Fibroblast of skin of abdomen (primary cell): ENCODE measurements at regions not wholly inside any gene's neighbourhood (a gene's known extent, or its start where the extent isn't known, plus 50 kb on each side); places are given as distances from the start of the nearest gene placed in this dataset.
A peak's percentile ranks its signal among the peaks of the same experiment; 100 is the strongest.
"Not testable (repeated sequence)": the region's sequence is repeated elsewhere in the genome, so short reads cannot be mapped to it uniquely, and the experiment has no call there.

Experiments used
- DNase-seq: peaks from one replicate; pipeline ENCODE4 v3.0.0-alpha.2; 2013

- DNase-seq, result no peak
These were observed 140.7 kb downstream of the HTR1B start for GRCh38 chr6:77322604-77323003.

- no peak for DNase-seq
These were observed 145.0 kb downstream of the HTR1B start for GRCh38 chr6:77318256-77318655.

- DNase-seq, result no peak
These were observed 149.7 kb downstream of the HTR1B start for GRCh38 chr6:77313595-77313994.

GRCh38 chr6:77299931-77300330 is 163.4 kb downstream of the HTR1B start:
- no peak for DNase-seq

GRCh38 chr6:77298283-77298682 is 165.0 kb downstream of the HTR1B start:
- no peak for DNase-seq

GRCh38 chr6:77292564-77293546 is 170.4 kb downstream of the HTR1B start:
- peak; percentile 89 for DNase-seq

- DNase-seq, result no peak
These were observed 172.5 kb downstream of the HTR1B start for GRCh38 chr6:77290798-77291197.

GRCh38 chr6:77286541-77286940 is 176.8 kb downstream of the HTR1B start:
- DNase-seq, result no peak

- no peak for DNase-seq
These were observed 189.4 kb downstream of the HTR1B start for GRCh38 chr6:77273929-77274328.

GRCh38 chr6:77264970-77265369 is 198.3 kb downstream of the HTR1B start:
- DNase-seq, result no peak

GRCh38 chr6:77263003-77263402 is 200.3 kb downstream of the HTR1B start:
- no peak for DNase-seq

- DNase-seq, result not testable (repeated sequence)
These were observed 211.5 kb downstream of the HTR1B start for GRCh38 chr6:77251801-77252200.

- no peak for DNase-seq
These were observed 213.7 kb downstream of the HTR1B start for GRCh38 chr6:77249560-77249959.

GRCh38 chr6:77245026-77245425 is 218.3 kb downstream of the HTR1B start:
- no peak for DNase-seq

GRCh38 chr6:77231438-77232305 is 231.6 kb downstream of the HTR1B start:
- peak; percentile 10 for DNase-seq

- DNase-seq, result no peak
These were observed 235.0 kb downstream of the HTR1B start for GRCh38 chr6:77228279-77228678.

GRCh38 chr6:77217896-77218295 is 245.4 kb downstream of the HTR1B start:
- DNase-seq, result no peak

GRCh38 chr6:77205936-77206335 is 257.4 kb downstream of the HTR1B start:
- peak; percentile 20 for DNase-seq

GRCh38 chr6:77204555-77204954 is 258.7 kb downstream of the HTR1B start:
- DNase-seq, result no peak

GRCh38 chr6:77183447-77183846 is 279.8 kb downstream of the HTR1B start:
- DNase-seq, result no peak

GRCh38 chr6:77181749-77182148 is 281.5 kb downstream of the HTR1B start:
- no peak for DNase-seq

- DNase-seq, result peak; percentile 1
These were observed 283.0 kb downstream of the HTR1B start for GRCh38 chr6:77180326-77180725.

- peak; percentile 38 for DNase-seq
These were observed 284.5 kb downstream of the HTR1B start for GRCh38 chr6:77178821-77179220.
